OCI-LY7 (cell line): ENCODE measurements at regions not wholly inside any gene's neighbourhood (a gene's known extent, or its start where the extent isn't known, plus 50 kb on each side); places are given as distances from the start of the nearest gene placed in this dataset.

ENCODE experiments used
- BruUV-seq: library from RNA; stranded (reverse); fragments of 400-500 nt; replicated peaks from 2 replicates; lab custom pipeline; 2021; lab: Mats Ljungman, UMichigan
- CTCF ChIA-PET: fragments of 300-600 bp; sonication (Branson Sonifier 250); formaldehyde crosslinking; loops from one replicate; lab custom pipeline; 2022; ENCODE audit warnings: antibody characterized with exemption; ENCODE audit not compliant: unreplicated experiment; lab: Charles Lee
- POLR2A ChIA-PET: fragments of 300-600 bp; sonication (Branson Sonifier 250); formaldehyde crosslinking; loops from one replicate; lab custom pipeline; 2022; ENCODE audit warnings: antibody characterized with exemption; lab: Charles Lee
- DNase-seq: peaks from one replicate; pipeline ENCODE4 v3.0.0-alpha.2; 2015; ENCODE audit warnings: low spot score
- H2AFZ ChIP-seq: fragments of 200-600 bp; sonication (generic), shearing (Covaris generic); 2 replicates; pipeline ENCODE4 v1.6.1; 2014; ENCODE audit warnings: mild to moderate bottlenecking, antibody characterized with exemption, low read length, moderate library complexity
- H3K27ac ChIP-seq: fragments of 200-600 bp; sonication (generic); 2 replicates; pipeline ENCODE4 v1.5.1; 2014; ENCODE audit warnings: mixed run types, low read depth, mild to moderate bottlenecking, moderate library complexity, low read length, inconsistent platforms; ENCODE audit not compliant: poor library complexity, severe bottlenecking
- H3K36me3 ChIP-seq: fragments of 200-600 bp; sonication (generic); 2 replicates; pipeline ENCODE4 v1.6.1; 2014; ENCODE audit warnings: mild to moderate bottlenecking, antibody characterized with exemption, low read length, moderate library complexity, mixed read lengths; ENCODE audit not compliant: insufficient read depth
- H3K4me1 ChIP-seq: fragments of 200-600 bp; sonication (generic); 2 replicates; pipeline ENCODE4 v1.5.1; 2014; ENCODE audit warnings: mild to moderate bottlenecking, low read length; ENCODE audit not compliant: insufficient read depth, poor library complexity, severe bottlenecking
- H3K4me2 ChIP-seq: fragments of 200-600 bp; sonication (generic); 2 replicates; pipeline ENCODE4 v1.6.1; 2014; ENCODE audit warnings: mild to moderate bottlenecking, low read length
- H3K4me3 ChIP-seq: fragments of 200-600 bp; sonication (generic); 2 replicates; pipeline ENCODE4 v1.5.1; 2014; ENCODE audit warnings: mild to moderate bottlenecking, low read depth, low read length; ENCODE audit not compliant: poor library complexity, severe bottlenecking
- H3K79me2 ChIP-seq: fragments of 200-600 bp; sonication (generic); 2 replicates; pipeline ENCODE4 v1.6.1; 2016; ENCODE audit warnings: low read depth, mild to moderate bottlenecking, low read length, moderate library complexity, mixed read lengths; ENCODE audit not compliant: insufficient read depth
- H3K9me2 ChIP-seq: fragments of 200-600 bp; sonication (generic); 2 replicates; pipeline ENCODE4 v1.6.1; 2016; ENCODE audit warnings: mild to moderate bottlenecking, low read length, mixed read lengths; ENCODE audit not compliant: insufficient read depth
- H3K9me3 ChIP-seq: fragments of 200-600 bp; sonication (generic); 2 replicates; pipeline ENCODE4 v1.6.1; 2014; ENCODE audit warnings: mild to moderate bottlenecking, mixed run types, low read length, mixed read lengths
- H4K20me1 ChIP-seq: fragments of 200-600 bp; sonication (generic); 2 replicates; pipeline ENCODE4 v1.6.1; 2014; ENCODE audit warnings: mild to moderate bottlenecking, antibody characterized with exemption, low read length, moderate library complexity, mixed read lengths; ENCODE audit not compliant: insufficient read depth
- EZH2phosphoT487 ChIP-seq: fragments of 200-600 bp; sonication (generic); IDR thresholded peaks from 2 replicates; pipeline ENCODE4 v1.6.1; 2018; ENCODE audit warnings: low read depth, borderline replicate concordance, mild to moderate bottlenecking, mixed run types, antibody characterized with exemption, low read length, moderate library complexity, mixed read lengths
- intact Hi-C: fragments of 100-400 bp; cut with micrococcal nuclease; formaldehyde crosslinking; loops from one replicate; pipeline ENCODE4 v1.10.0; 2022; ENCODE audit not compliant: unreplicated experiment
- TF ChIP-seq, protein P1 (sequence below): fragments of 200-600 bp; sonication (generic); conservative IDR thresholded peaks from 2 replicates; pipeline ENCODE4 v1.5.1; 2014; ENCODE audit warnings: mild to moderate bottlenecking, antibody characterized with exemption, low read length, moderate library complexity, mixed read lengths

DNA sequence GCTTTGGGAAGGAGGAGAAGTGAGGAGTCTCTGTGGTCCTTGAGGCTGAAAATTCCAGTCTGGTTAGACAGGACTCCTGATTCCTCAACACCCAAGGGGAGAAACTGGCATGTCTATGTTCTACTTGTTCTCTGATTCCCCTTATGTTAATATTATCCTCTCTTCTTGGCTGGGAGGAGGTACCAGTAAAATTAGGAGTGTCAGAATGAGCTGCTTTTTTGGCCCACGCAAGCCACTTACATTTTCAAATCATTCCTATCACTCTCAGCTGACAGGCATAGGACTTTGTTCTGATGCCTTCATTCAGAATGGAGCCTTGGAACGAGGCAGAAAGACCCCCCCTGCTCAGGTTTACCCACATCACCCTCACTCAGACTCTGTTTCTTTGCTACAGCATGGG lies 1077.2 kb downstream of the BCL11B start:
- ChIA-PET POLR2A (interaction anchor here (0.6 kb wide), 1 partner anchor 348 kb away, joined by 3 read pairs; no protein-coding TSS in a partner anchor), CTCF (no interaction called here)
- no peak overlapping the region for H3K27ac ChIP-seq
- no peaks in the 10 kb centered on the region for H3K79me2 ChIP-seq
- no peaks in the 10 kb centered on the region for H3K36me3 ChIP-seq
- DNase-seq = no peak
- H4K20me1 ChIP-seq = no peaks in the 10 kb centered on the region
- H3K9me3 ChIP-seq = no peaks in the 10 kb centered on the region
- no peak for TF ChIP-seq EZH2phosphoT487
- TF ChIP-seq, protein P1, sequence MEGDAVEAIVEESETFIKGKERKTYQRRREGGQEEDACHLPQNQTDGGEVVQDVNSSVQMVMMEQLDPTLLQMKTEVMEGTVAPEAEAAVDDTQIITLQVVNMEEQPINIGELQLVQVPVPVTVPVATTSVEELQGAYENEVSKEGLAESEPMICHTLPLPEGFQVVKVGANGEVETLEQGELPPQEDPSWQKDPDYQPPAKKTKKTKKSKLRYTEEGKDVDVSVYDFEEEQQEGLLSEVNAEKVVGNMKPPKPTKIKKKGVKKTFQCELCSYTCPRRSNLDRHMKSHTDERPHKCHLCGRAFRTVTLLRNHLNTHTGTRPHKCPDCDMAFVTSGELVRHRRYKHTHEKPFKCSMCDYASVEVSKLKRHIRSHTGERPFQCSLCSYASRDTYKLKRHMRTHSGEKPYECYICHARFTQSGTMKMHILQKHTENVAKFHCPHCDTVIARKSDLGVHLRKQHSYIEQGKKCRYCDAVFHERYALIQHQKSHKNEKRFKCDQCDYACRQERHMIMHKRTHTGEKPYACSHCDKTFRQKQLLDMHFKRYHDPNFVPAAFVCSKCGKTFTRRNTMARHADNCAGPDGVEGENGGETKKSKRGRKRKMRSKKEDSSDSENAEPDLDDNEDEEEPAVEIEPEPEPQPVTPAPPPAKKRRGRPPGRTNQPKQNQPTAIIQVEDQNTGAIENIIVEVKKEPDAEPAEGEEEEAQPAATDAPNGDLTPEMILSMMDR = no peak
- H3K4me2 ChIP-seq = no peak overlapping the region
- no peaks in the 10 kb centered on the region for H3K4me1 ChIP-seq
- H3K9me2 ChIP-seq = no peaks in the 10 kb centered on the region
- no TSS peak for BruUV-seq
- intact Hi-C loops = no loop called here
- H2AFZ ChIP-seq = no peak overlapping the region
- no peak overlapping the region for H3K4me3 ChIP-seq

DNA sequence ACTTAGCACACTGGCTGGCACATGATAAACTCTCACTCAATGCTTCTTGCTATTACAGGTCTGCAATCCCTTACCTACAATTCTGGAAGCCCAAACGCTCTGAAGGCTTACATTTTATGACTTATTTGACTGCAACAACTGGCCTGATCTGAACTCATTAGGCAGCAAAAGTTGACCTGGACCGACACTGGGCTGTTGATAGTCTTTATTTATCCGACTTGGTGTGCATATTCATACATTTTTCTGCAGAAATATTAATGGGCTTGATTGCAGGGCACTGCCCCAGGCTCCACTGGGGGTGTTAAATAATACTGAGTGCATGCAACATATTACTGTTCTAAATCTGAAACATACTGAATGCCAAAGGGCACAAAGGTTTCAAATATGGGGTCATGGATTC lies 1076.7 kb downstream of the BCL11B start:
- POLR2A ChIA-PET = interaction anchor here (0.6 kb wide), 1 partner anchor 20 kb away, joined by 3 read pairs; no protein-coding TSS in a partner anchor
- H3K4me2 ChIP-seq = no peak overlapping the region
- TF ChIP-seq, protein P1 = no peak
- TF ChIP-seq EZH2phosphoT487 = no peak
- no peak overlapping the region for H3K4me3 ChIP-seq
- intact Hi-C loops = no loop called here
- H3K36me3 ChIP-seq = no peaks in the 10 kb centered on the region
- H3K4me1 ChIP-seq = no peaks in the 10 kb centered on the region
- H3K79me2 ChIP-seq = no peaks in the 10 kb centered on the region
- BruUV-seq = no TSS peak
- H3K9me3 ChIP-seq = no peaks in the 10 kb centered on the region
- CTCF ChIA-PET = no interaction called here
- H2AFZ ChIP-seq = no peak overlapping the region
- no peak overlapping the region for H3K27ac ChIP-seq
- no peaks in the 10 kb centered on the region for H4K20me1 ChIP-seq
- DNase-seq = no peak
- H3K9me2 ChIP-seq = no peaks in the 10 kb centered on the region

DNA sequence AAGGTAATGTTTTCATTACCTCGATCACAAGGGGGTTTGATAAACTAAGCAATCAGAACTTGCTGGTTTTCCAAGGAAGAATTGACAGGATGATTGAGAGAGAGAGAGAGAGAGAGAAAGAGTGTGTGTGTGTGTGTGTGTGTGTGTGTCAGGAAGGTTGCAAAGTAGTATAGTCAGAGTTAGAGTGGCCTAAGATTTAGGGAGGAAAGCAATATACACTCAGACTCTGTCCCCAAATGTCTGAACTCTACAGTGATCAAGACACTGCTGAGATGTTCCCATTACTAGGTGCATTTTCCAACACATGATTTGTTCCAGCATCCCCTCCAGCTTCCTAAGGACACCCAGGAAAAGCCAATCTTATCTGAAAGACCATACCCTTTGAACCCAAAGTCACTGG lies 1074.1 kb downstream of the BCL11B start:
- DNase-seq = no peak
- Histone ChIP-seq H2AFZ (no peak overlapping the region), H3K79me2 (no peaks in the 10 kb centered on the region), H4K20me1 (no peaks in the 10 kb centered on the region), H3K4me3 (no peak overlapping the region), H3K27ac (no peak overlapping the region), H3K9me3 (no peaks in the 10 kb centered on the region), H3K9me2 (no peaks in the 10 kb centered on the region), H3K4me2 (no peak overlapping the region), H3K4me1 (no peaks in the 10 kb centered on the region), H3K36me3 (no peaks in the 10 kb centered on the region)
- CTCF ChIA-PET = no interaction called here
- no peak for TF ChIP-seq EZH2phosphoT487
- TF ChIP-seq, protein P1 = no peak
- no TSS peak for BruUV-seq
- intact Hi-C loops = no loop called here
- POLR2A ChIA-PET = interaction anchor here (0.5 to 0.7 kb wide), 2 partner anchors 18 to 1640 kb away, joined by 3 read pairs; no protein-coding TSS in a partner anchor
